Neuronal stem cell (in vitro differentiated cells): ENCODE measurements at regions not wholly inside any gene's neighbourhood (a gene's known extent, or its start where the extent isn't known, plus 50 kb on each side); places are given as distances from the start of the nearest gene placed in this dataset.
A peak's percentile ranks its signal among the peaks of the same experiment; 100 is the strongest.

Experiments used
- DNase-seq: peaks from one replicate; pipeline ENCODE4 v3.0.0-alpha.2; 2013; ENCODE audit warnings: low spot score
- H2AFZ ChIP-seq: one replicate; pipeline ENCODE4 v1.6.1; 2013; ENCODE audit warnings: mild to moderate bottlenecking, low read length, inconsistent platforms
- H2AK5ac ChIP-seq: 2 replicates; pipeline ENCODE4 v1.6.1; 2013; ENCODE audit warnings: low read depth, mild to moderate bottlenecking, inconsistent platforms, low read length, moderate library complexity, mixed read lengths
- H2BK120ac ChIP-seq: 2 replicates; pipeline ENCODE4 v1.6.1; 2013; ENCODE audit warnings: low read depth, mild to moderate bottlenecking, inconsistent platforms, low read length, moderate library complexity, mixed read lengths
- H2BK12ac ChIP-seq: one replicate; pipeline ENCODE4 v1.6.1; 2013; ENCODE audit warnings: low read length, inconsistent platforms
- H2BK15ac ChIP-seq: 2 replicates; pipeline ENCODE4 v1.6.1; 2013; ENCODE audit warnings: mild to moderate bottlenecking, low read length, inconsistent platforms, mixed read lengths
- H2BK5ac ChIP-seq: one replicate; pipeline ENCODE4 v1.6.1; 2013; ENCODE audit warnings: inconsistent platforms, mild to moderate bottlenecking, low read length, moderate library complexity
- H3K14ac ChIP-seq: one replicate; pipeline ENCODE4 v1.6.1; 2013; ENCODE audit warnings: low read length, inconsistent platforms
- H3K18ac ChIP-seq: 2 replicates; pipeline ENCODE4 v1.6.1; 2013; ENCODE audit warnings: low read length, inconsistent platforms
- H3K23ac ChIP-seq: 2 replicates; pipeline ENCODE4 v1.6.1; 2013; ENCODE audit warnings: low read depth, mild to moderate bottlenecking, mixed read lengths, low read length, inconsistent platforms; ENCODE audit not compliant: poor library complexity
- H3K27ac ChIP-seq: replicated peaks from 3 replicates; pipeline ENCODE4 v1.5.1; 2013; ENCODE audit warnings: low read length, inconsistent platforms
- H3K27me3 ChIP-seq, 3 experiments: 2 replicates each; pipeline ENCODE4 v1.6.1; 2013; ENCODE audit warnings: low read length in 3 of 3, mild to moderate bottlenecking in 2 of 3, inconsistent platforms in 1 of 3, low read depth in 1 of 3, mixed read lengths in 1 of 3, moderate library complexity in 1 of 3; ENCODE audit not compliant: control insufficient read depth in 3 of 3, insufficient read depth in 3 of 3
- H3K36me3 ChIP-seq, 2 donors: replicated peaks in 1 of 2; 2 replicates each; pipeline ENCODE4 v1.6.1; 2013; ENCODE audit warnings: low read length in 2 of 2; ENCODE audit not compliant: control insufficient read depth in 2 of 2, insufficient read depth in 2 of 2
- H3K4ac ChIP-seq: 2 replicates; pipeline ENCODE4 v1.6.1; 2013; ENCODE audit warnings: inconsistent platforms, mild to moderate bottlenecking, low read length, moderate library complexity
- H3K4me1 ChIP-seq, 2 donors: 1 replicate in 1 of 2; 2 replicates in 1 of 2; pipeline ENCODE4 v1.6.1; 2013; ENCODE audit warnings: low read length in 2 of 2, low read depth in 1 of 2; ENCODE audit not compliant: control insufficient read depth in 2 of 2, insufficient read depth in 1 of 2
- H3K4me2 ChIP-seq: one replicate; pipeline ENCODE4 v1.6.1; 2013; ENCODE audit warnings: mild to moderate bottlenecking, low read length, inconsistent platforms; ENCODE audit not compliant: insufficient read depth, poor library complexity, severe bottlenecking
- H3K4me3 ChIP-seq, 2 donors: 2 replicates each; pipeline ENCODE4 v1.5.1; 2013; ENCODE audit warnings: low read length in 2 of 2, mild to moderate bottlenecking in 2 of 2, inconsistent platforms in 1 of 2, moderate library complexity in 1 of 2
- H3K79me1 ChIP-seq: one replicate; pipeline ENCODE4 v1.6.1; 2013; ENCODE audit warnings: low read depth, mild to moderate bottlenecking, inconsistent platforms, low read length, moderate library complexity
- H3K9ac ChIP-seq: one replicate; pipeline ENCODE4 v1.6.1; 2013; ENCODE audit warnings: mild to moderate bottlenecking, low read depth, low read length, inconsistent platforms; ENCODE audit not compliant: poor library complexity
- H3K9me3 ChIP-seq, 2 donors: replicated peaks in 1 of 2; 2 replicates each; pipeline versions ENCODE3 to v1.6.1; 2013; ENCODE audit warnings: low read length in 2 of 2, mild to moderate bottlenecking in 2 of 2, inconsistent platforms in 1 of 2, low read depth in 1 of 2, mixed read lengths in 1 of 2, moderate library complexity in 1 of 2; ENCODE audit not compliant: control insufficient read depth in 2 of 2, insufficient read depth in 1 of 2
- H4K8ac ChIP-seq: one replicate; pipeline ENCODE4 v1.6.1; 2013; ENCODE audit warnings: low read depth, mild to moderate bottlenecking, inconsistent platforms, low read length, moderate library complexity
- H4K91ac ChIP-seq: one replicate; pipeline ENCODE4 v1.6.1; 2013; ENCODE audit warnings: low read length, low read depth, mild to moderate bottlenecking, inconsistent platforms; ENCODE audit not compliant: poor library complexity
- WGBS, 2 donors: extraction: QIAGEN DNeasy Blood & Tissue Kit; methylation state at CpG; one replicate each; pipeline ENCODE4 v1.1.7; 2013; ENCODE audit warnings: missing lambda C conversion rate in 2 of 2, mixed read lengths in 1 of 2; ENCODE audit not compliant: insufficient read length in 2 of 2, insufficient replicate concordance in 1 of 2; ENCODE audit errors: extremely low coverage in 2 of 2; 5-methylcytosine and 5-hydroxymethylcytosine counted together

DNA sequence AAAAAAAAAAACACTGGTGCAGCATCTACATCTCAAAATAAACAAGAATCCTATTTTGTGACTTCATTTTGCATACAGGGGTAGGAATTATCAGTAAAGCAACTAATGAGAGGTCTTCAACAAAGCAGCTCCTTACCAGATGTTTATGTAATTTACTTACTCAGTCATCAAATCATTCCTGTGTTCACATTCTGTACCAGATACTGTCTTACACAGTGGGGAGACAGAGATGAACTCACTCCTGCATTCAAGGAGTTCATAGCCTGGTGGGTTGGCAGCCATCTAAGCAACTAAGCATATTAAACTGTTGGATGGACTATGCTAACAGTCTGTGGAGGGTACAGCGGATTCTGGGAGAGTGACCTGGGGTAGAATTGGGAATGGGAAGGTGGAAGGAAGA, 169.0 kb downstream of the OSR1 start:
- Histone ChIP-seq H2BK15ac (no peak overlapping the region), H2AFZ (no peak overlapping the region), H4K8ac (no peak overlapping the region), H2BK5ac (no peak overlapping the region), H3K4me2 (no peak overlapping the region), H3K36me3 (no peaks in the 10 kb centered on the region), H4K91ac (no peak overlapping the region), H3K14ac (no peak overlapping the region), H3K4me3 (no peak overlapping the region), H3K79me1 (no peaks in the 10 kb centered on the region), H3K9me3 (no peaks in the 10 kb centered on the region), H2BK120ac (no peak overlapping the region), H3K18ac (no peak overlapping the region), H2AK5ac (no peak overlapping the region), H2BK12ac (no peak overlapping the region), H3K23ac (no peak overlapping the region), H3K27ac (no peak overlapping the region), H3K4me1 (no peaks in the 10 kb centered on the region), H3K4ac (no peak overlapping the region), H3K27me3 (no peaks in the 10 kb centered on the region), H3K9ac (no peak overlapping the region)
- no peak for DNase-seq
- no CpG with 5 or more reads among the region's 1 CpG for WGBS, 2 donors

DNA sequence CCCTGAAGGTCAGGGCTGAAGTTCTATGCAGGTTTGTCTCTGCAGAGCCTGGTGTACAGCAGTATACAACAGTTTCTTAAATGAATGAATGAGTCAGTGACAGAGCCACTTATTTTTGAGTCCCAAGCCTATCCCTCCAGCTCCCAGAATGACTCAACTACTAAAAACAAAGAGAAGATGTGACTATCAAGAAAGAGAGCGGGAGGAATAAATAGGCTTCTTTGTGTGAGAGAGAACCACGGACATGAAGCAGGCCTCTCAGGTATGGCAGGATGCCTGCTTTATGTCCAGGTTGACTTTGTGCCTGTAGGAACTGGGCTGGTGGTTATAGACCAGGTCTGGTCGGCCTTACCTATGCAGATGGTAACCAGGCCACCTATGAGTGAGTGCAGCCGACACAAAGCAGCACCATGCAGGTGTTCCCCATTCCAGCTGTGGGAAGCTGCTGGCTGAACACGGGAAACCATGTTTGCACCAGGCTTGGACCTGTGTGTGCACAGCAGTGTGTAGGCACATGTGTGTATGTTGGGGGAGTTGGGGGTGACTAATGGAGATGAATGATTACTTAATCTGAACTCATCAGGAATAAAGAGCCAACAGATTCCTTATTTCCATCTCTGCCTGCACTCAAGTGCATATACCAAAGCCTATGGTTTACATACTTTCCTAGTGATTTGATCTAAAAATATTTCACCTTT, 171.0 kb downstream of the OSR1 start:
- Histone ChIP-seq H4K91ac (no peak overlapping the region), H2BK15ac (no peak overlapping the region), H3K27me3 (no peaks in the 10 kb centered on the region), H3K4me3 (no peak overlapping the region), H3K4ac (no peak overlapping the region), H3K36me3 (no peaks in the 10 kb centered on the region), H3K79me1 (no peaks in the 10 kb centered on the region), H3K14ac (no peak overlapping the region), H3K4me1 (no peaks in the 10 kb centered on the region), H3K9me3 (no peaks in the 10 kb centered on the region), H2BK5ac (no peak overlapping the region), H3K9ac (no peak overlapping the region), H2AFZ (no peak overlapping the region), H3K23ac (no peak overlapping the region), H4K8ac (no peak overlapping the region), H3K27ac (no peak overlapping the region), H2BK120ac (no peak overlapping the region), H2BK12ac (no peak overlapping the region), H3K4me2 (no peak overlapping the region), H2AK5ac (no peak overlapping the region), H3K18ac (no peak overlapping the region)
- WGBS, 2 donors, result no CpG with 5 or more reads among the region's 5 CpGs
- no peak for DNase-seq

DNA sequence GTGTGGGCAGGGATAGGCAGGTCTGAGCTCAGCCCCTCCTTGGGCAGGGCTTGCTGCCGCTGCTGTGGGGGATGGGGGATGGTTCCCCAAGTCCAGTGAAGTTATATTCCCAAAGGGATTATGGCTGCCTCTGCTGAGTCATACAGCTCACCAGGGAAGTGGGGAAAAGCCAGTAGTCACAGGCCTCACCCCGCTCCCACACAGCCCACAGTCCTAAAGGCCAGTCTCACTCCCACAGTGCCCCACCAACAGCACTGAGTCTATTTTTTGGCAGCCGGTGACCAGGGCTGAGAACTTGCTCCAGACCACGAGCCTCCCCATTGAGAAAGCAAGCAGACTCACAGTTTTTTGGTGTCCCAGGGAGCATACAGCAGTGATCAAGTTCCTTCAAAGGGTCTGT, 173.3 kb downstream of the OSR1 start:
- Histone ChIP-seq H3K4me3 (peak overlapping the region in 1 of 2 donors; percentile 60), H2BK12ac (no peak overlapping the region), H3K4me1 (no peaks in the 10 kb centered on the region), H2AFZ (no peak overlapping the region), H3K9me3 (no peaks in the 10 kb centered on the region), H3K23ac (no peak overlapping the region), H3K4ac (no peak overlapping the region), H3K27ac (no peak overlapping the region), H4K91ac (no peak overlapping the region), H3K14ac (no peak overlapping the region), H2AK5ac (no peak overlapping the region), H2BK15ac (no peak overlapping the region), H3K79me1 (no peaks in the 10 kb centered on the region), H3K18ac (peak overlapping the region; percentile 63), H3K36me3 (no peaks in the 10 kb centered on the region), H2BK120ac (no peak overlapping the region), H3K27me3 (no peaks in the 10 kb centered on the region), H4K8ac (no peak overlapping the region), H3K4me2 (no peak overlapping the region), H2BK5ac (peak overlapping the region; percentile 4), H3K9ac (no peak overlapping the region)
- DNase-seq, result no peak
- no CpG with 5 or more reads among the region's 4 CpGs for WGBS, 2 donors

DNA sequence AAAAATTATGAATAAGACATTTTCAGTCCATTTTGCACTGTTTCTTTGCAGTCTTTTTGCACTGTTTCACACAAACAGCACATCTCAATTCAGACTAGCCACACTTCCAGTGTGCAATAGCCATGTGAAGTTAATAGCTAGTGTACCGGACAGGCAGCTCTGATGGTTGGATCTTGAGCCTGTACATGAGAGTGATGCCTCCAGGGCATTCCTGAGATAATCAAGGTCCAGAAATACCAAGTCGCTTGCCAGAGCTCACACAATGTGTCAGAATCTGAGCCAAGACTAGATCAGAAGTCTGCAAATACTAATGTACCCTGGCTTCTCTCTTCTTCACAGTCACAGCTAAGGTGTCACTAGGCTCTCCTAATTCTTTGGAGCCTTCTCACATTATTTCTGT, 180.2 kb downstream of the OSR1 start:
- H3K27me3 ChIP-seq, result no peaks in the 10 kb centered on the region
- no peak overlapping the region for H3K4me2 ChIP-seq
- H3K27ac ChIP-seq, result no peak overlapping the region
- H2BK15ac ChIP-seq, result no peak overlapping the region
- no peak overlapping the region for H3K23ac ChIP-seq
- no peak overlapping the region for H4K91ac ChIP-seq
- no peaks in the 10 kb centered on the region for H3K36me3 ChIP-seq
- no peak overlapping the region for H3K4ac ChIP-seq
- H3K9me3 ChIP-seq, result no peaks in the 10 kb centered on the region
- H3K18ac ChIP-seq, result no peak overlapping the region
- no peak overlapping the region for H3K4me3 ChIP-seq
- no peak overlapping the region for H2BK12ac ChIP-seq
- no peak for DNase-seq
- H3K9ac ChIP-seq, result no peak overlapping the region
- H2BK5ac ChIP-seq, result no peak overlapping the region
- no peak overlapping the region for H2AK5ac ChIP-seq
- H3K4me1 ChIP-seq, result no peaks in the 10 kb centered on the region
- H3K14ac ChIP-seq, result no peak overlapping the region
- no CpG with 5 or more reads among the region's 2 CpGs for WGBS, 2 donors
- H3K79me1 ChIP-seq, result no peaks in the 10 kb centered on the region
- H2BK120ac ChIP-seq, result no peak overlapping the region
- no peak overlapping the region for H2AFZ ChIP-seq
- H4K8ac ChIP-seq, result no peak overlapping the region
